OCI-LY1 (cell line): ENCODE measurements at regions not wholly inside any gene's neighbourhood (a gene's known extent, or its start where the extent isn't known, plus 50 kb on each side); places are given as distances from the start of the nearest gene placed in this dataset.

Source experiments
- CTCF ChIP-seq: fragments of 200-600 bp; sonication (generic), shearing (Covaris generic); IDR thresholded peaks from 2 replicates; pipeline ENCODE4 v1.5.1; 2017; ENCODE audit warnings: mild to moderate bottlenecking, antibody characterized with exemption, low read length, moderate library complexity, mixed read lengths
- EZH2 ChIP-seq: fragments of 200-600 bp; sonication (generic), shearing (Covaris generic); IDR thresholded peaks from 2 replicates; pipeline ENCODE4 v1.8.0; 2017; ENCODE audit warnings: borderline replicate concordance, mixed run types, mild to moderate bottlenecking, antibody characterized with exemption, low read length, moderate library complexity, mixed read lengths

DNA sequence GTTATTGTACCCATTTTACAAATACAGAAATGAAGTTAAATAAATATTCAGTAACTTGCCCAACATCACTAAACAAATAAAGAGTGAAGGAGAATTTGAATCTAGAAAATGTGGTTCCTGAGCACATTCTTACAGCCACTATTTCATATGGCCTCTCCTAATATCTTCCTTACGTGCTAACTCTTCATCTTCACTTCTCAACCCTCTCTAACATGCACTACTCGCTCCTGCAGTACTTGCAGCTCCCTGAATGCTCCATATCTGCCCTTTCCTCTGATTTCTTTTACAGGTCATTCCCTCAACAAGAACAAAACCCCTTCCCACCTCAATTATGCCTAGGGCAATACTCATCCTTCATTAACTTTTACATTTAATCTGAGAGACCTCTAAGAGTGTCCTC is 711.5 kb downstream of the CETN3 start:
- TF ChIP-seq CTCF = no peak
- no peak for TF ChIP-seq EZH2
